Stimulated activated effector memory CD8-positive, alpha-beta T cell treated with anti-CD3 and anti-CD28 coated beads, Interleukin-12 subunit alpha, Interleukin-12 subunit beta, amount 100 ng/mL, for 72 hours (primary cell): ENCODE measurements at regions not wholly inside any gene's neighbourhood (a gene's known extent, or its start where the extent isn't known, plus 50 kb on each side); places are given as distances from the start of the nearest gene placed in this dataset.
"Not testable (repeated sequence)": the region's sequence is repeated elsewhere in the genome, so short reads cannot be mapped to it uniquely, and the experiment has no call there.

Source experiments
- ATAC-seq: fragments of 150-1000 bp; cut with Tn5 transposase; 2 replicates; pipeline ENCODE4 v1.10.0; 2021
- DNase-seq, 2 donors: peaks; one replicate each; pipeline ENCODE4 v3.0.0; 2021 to 2022; ENCODE audit warnings: low spot score in 2 of 2
- H3K27ac Mint-ChIP-seq: one replicate; pipeline ENCODE4 v1.8.0; 2022; ENCODE audit warnings: mild to moderate bottlenecking, mixed read lengths
- H3K36me3 Mint-ChIP-seq: one replicate; pipeline ENCODE4 v1.8.0; 2022; ENCODE audit warnings: mild to moderate bottlenecking, mixed read lengths
- H3K4me1 Mint-ChIP-seq: one replicate; pipeline ENCODE4 v1.8.0; 2022; ENCODE audit warnings: mixed read lengths
- H3K4me3 Mint-ChIP-seq: one replicate; pipeline ENCODE4 v1.8.0; 2022; ENCODE audit warnings: mild to moderate bottlenecking, mixed read lengths
- H3K9me3 Mint-ChIP-seq: one replicate; pipeline ENCODE4 v1.8.0; 2022; ENCODE audit warnings: mixed read lengths

DNA sequence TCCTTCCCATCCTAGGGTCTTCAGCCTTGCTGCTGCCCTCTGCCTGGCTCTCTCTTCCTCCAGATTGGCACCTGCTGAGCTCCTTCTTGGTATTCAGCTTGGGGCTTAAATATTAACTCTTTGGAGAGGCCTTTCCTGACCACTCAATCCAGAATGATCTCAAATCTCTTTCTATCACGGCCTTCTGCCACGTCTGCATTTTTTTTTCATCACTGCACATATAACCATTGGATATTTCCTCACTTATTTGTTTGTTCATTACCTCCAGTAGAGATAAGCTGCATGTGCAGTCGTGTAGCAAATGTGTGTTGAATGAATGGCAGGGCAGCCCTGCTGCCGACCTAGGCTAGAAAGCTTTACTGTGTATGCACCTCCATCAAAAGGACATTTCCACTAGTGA, 51.6 kb upstream of the MPP7 start:
- H3K36me3 Mint-ChIP-seq, result peaks cover 5% of the 10 kb centered on the region
- H3K4me3 Mint-ChIP-seq, result no peak overlapping the region
- peaks cover 7% of the 10 kb centered on the region for H3K4me1 Mint-ChIP-seq
- no peaks in the 10 kb centered on the region for H3K9me3 Mint-ChIP-seq
- DNase-seq (no peak), ATAC-seq (no peak)
- no peak overlapping the region for H3K27ac Mint-ChIP-seq

DNA sequence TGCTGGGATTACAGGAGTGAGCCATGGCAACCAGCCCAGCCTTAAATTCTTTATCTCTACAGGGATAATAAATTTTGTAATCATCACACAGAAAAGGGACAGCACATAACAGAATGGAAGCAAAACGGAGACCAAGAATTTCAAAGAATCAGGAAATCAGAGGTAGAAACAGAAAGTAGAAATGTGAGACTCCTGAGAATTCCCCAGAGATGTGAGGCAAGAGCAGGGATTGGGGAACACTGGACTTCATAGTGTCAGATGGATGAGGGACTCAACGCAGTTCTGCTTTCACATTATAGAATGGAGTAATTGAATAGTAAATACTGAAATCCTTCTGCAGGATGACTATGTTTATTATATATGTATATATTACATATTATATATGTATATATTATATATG, 52.5 kb upstream of the MPP7 start:
- no peak for ATAC-seq
- Mint-ChIP-seq H3K9me3 (no peaks in the 10 kb centered on the region), H3K4me3 (no peak overlapping the region)

DNA sequence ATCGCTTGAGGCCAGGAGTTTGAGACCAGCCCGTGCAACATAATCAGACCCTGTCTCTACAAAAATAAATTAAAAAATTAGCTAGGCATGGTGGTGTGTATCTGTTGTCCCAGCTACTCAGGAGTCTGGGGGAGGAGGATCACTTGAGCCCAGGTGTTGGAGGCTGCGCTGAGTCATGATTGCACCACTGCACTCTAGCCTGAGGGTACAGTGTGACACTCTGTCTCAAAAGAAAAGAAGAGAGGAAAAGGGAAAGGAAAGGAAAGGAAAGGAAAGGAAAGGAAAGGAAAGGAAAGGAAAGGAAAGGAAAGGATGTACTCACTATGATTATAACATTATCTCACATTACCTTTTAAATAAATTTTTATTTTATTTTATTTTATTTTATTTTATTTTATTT, 56.5 kb upstream of the MPP7 start:
- Mint-ChIP-seq H3K4me3 (no peak overlapping the region), H3K27ac (peak overlapping the region; percentile 36), H3K4me1 (peaks cover 7% of the 10 kb centered on the region)

More for the DNA sequence above, 52.5 kb upstream of the MPP7 start:
- Mint-ChIP-seq H3K4me1 (peaks cover 7% of the 10 kb centered on the region), H3K36me3 (peaks cover 5% of the 10 kb centered on the region), H3K27ac (no peak overlapping the region)
- DNase-seq, result no peak

DNA sequence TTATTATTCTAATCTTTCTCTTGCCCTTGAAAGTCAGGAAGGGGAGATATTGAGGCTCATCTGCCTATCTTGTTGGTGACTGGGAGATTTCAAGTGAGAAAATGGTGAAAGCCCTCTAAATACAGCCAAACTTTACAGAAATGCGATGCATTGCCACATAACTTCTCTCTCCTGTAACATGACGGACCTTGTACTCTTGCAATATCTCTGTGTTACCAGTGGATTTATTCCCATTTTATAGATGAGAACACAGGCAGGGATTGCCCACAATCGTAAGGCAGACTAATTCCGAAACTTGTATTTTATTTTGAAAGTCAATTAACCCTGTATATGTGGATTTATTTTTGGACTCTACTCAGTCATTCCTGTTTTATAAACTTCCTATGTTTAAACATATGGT, 57.3 kb upstream of the MPP7 start:
- H3K4me3 Mint-ChIP-seq, result no peak overlapping the region
- no peak overlapping the region for H3K27ac Mint-ChIP-seq
- ATAC-seq, result no peak
- peaks cover 5% of the 10 kb centered on the region for H3K36me3 Mint-ChIP-seq
- DNase-seq, result no peak
- no peaks in the 10 kb centered on the region for H3K9me3 Mint-ChIP-seq
- H3K4me1 Mint-ChIP-seq, result peaks cover 8% of the 10 kb centered on the region

More for the DNA sequence above, 56.5 kb upstream of the MPP7 start:
- ATAC-seq (no peak), DNase-seq (no peak)
- Mint-ChIP-seq H3K36me3 (peaks cover 5% of the 10 kb centered on the region), H3K9me3 (no peaks in the 10 kb centered on the region)

DNA sequence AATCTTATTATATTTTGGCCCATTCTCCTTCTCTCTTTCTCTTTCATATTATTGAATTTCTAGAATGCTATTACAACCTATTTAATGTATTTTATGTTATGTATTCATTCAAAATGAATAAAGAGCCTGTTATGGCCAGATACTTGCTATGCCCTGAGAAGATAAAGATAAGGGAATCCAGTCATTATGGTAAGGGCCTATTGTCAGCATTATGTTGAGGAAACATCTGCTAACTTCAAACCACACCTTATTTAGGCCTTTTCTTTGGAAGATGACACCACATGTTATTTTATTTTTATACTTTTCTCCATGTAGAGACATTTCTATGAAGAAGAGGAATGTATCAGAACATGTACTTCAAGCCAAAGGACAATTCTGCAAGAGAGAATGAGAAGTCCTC, 60.5 kb upstream of the MPP7 start:
- no peak for ATAC-seq
- no peak overlapping the region for H3K4me3 Mint-ChIP-seq
- H3K36me3 Mint-ChIP-seq, result peaks cover 10% of the 10 kb centered on the region
- DNase-seq, result no peak
- H3K4me1 Mint-ChIP-seq, result peaks cover 27% of the 10 kb centered on the region
- peak overlapping the region; percentile 52 for H3K27ac Mint-ChIP-seq
- H3K9me3 Mint-ChIP-seq, result no peaks in the 10 kb centered on the region

DNA sequence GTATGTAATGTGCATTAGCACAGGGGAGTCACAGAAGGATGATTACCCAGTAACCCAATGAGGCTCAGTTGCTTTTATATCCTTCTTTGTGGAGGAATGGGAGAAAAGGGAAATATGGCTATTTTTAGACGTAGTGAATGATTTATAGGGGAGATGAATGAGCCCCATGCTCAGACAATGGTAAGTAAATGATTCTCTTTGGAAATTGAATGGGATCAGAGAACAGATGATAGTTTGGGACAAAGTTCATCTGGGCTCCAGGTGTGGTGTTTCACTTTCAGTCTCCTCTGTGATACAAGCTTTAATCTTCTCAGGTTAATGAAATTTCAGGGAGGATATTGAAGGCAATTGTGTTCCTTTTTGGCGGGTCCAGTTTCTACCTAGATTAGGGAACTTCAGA, 63.0 kb upstream of the MPP7 start:
- Mint-ChIP-seq H3K36me3 (peaks cover 7% of the 10 kb centered on the region), H3K4me3 (no peak overlapping the region), H3K27ac (peak overlapping the region; percentile 9), H3K9me3 (no peaks in the 10 kb centered on the region), H3K4me1 (peaks cover 24% of the 10 kb centered on the region)
- DNase-seq (no peak), ATAC-seq (no peak)

DNA sequence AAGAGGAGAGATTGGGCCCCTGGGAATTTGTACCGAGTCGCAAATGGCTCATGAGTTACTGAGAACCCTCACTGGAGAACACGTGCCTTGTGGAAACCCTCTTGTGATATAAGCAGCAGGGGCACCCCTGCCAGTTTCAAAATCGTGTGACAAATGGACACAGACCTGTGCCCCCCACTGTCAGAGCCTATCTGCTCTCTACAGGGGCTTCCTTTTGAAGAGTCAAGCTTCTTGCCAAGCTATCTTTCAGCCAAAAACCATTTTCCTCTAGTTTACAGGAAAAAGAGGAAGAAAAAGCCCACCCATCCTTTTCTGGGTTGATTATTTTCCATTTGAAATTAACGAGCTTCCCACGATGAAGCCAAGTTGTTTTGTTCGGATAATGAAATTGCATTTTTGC, 64.1 kb upstream of the MPP7 start:
- Mint-ChIP-seq H3K9me3 (no peaks in the 10 kb centered on the region), H3K4me1 (peaks cover 24% of the 10 kb centered on the region), H3K27ac (no peak overlapping the region), H3K4me3 (no peak overlapping the region), H3K36me3 (peaks cover 7% of the 10 kb centered on the region)
- DNase-seq, result no peak
- no peak for ATAC-seq

DNA sequence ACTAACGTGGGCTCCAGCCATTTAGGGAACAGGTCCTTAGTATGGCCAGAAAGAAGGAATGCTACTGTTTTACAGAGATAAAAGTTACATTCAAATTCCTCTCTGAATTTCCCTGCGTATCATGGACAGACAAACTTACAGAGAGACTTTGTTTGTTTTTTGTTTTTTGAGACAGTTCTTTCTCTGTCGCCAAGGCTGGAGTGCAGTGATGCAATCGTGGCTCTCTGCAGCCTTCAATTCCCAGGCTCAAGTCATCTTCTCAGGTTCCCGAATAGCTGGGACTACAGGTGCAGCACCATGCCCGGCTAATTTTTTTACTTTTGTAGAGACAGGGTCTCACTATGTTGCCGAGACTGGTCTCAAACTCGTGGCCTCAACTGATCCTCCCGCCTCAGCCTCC, 64.5 kb upstream of the MPP7 start:
- no peaks in the 10 kb centered on the region for H3K9me3 Mint-ChIP-seq
- DNase-seq, result no peak
- peak overlapping the region; percentile 30 for H3K4me3 Mint-ChIP-seq
- peak overlapping the region; percentile 18 for H3K27ac Mint-ChIP-seq
- H3K36me3 Mint-ChIP-seq, result peaks cover 7% of the 10 kb centered on the region
- peaks cover 24% of the 10 kb centered on the region for H3K4me1 Mint-ChIP-seq
- ATAC-seq, result no peak

DNA sequence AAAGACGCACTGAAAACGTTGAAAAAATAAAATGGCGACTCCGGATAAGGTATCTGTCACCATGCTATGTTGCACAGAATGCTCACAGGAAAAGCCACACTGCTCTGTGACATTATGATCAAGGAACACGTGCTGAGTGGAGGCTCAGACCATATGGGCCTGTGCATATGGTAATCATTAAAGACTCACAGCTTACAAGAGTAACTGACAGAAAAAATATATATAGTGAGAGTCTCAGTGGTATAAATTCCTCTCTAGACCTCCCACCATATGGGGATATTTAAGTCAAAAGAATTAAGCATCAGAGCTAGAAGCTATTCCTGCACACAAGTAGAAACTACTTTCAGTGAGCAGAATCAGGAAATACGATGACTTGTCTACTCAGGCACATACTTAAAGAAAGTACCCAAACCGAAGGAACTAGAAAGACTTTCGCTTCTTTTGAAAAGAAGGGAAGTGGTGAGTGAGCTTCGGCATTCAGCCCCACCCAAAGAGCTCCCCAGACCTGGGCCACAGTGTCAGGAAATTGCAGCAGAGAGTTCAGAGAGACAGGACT, 65.1 kb upstream of the MPP7 start:
- no peaks in the 10 kb centered on the region for H3K9me3 Mint-ChIP-seq
- ATAC-seq (peak; percentile 95), DNase-seq (peak; percentile 10 to 57)
- peak overlapping the region; percentile 18 for H3K27ac Mint-ChIP-seq
- peak overlapping the region; percentile 30 for H3K4me3 Mint-ChIP-seq
- H3K36me3 Mint-ChIP-seq, result peaks cover 7% of the 10 kb centered on the region
- peaks cover 24% of the 10 kb centered on the region for H3K4me1 Mint-ChIP-seq

DNA sequence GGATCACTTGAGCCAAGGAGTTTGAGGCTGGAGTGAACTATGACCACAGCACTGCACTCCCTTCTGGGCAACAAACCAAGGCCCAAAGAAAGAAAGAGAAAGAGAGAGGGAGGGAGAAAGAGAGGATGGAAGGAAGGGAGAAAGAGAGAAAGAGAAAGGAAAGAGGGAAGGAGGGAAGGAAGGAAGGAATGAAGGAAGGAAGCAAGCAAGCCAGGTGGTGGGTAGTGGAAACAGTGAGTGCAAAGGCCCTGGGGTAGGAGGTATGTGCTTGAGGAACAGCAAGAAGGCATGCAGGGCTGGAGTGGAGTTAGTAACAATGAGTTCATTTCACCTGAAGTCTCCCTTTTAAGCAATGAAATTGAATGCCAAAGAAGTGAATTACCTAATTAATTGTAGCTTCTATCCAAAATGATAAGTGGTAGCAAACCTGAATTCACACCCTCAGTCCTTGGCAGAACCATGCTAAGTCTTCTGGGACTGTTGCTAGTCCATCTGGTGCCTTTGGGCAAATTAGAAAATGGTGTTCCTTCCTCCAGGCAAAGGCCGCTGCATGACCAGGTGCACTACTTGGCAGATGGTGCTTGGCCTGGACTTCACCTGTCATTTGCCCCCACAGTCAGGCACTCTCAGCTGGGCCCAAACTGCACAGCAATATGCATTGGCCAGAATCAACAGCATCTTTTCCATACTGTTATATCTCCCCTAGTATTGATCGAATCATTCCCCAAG, 67.4 kb upstream of the MPP7 start:
- H3K4me3 Mint-ChIP-seq, result no peak overlapping the region
- H3K4me1 Mint-ChIP-seq, result peaks cover 22% of the 10 kb centered on the region
- H3K27ac Mint-ChIP-seq, result no peak overlapping the region
- DNase-seq (no peak), ATAC-seq (no peak)
- H3K9me3 Mint-ChIP-seq, result no peaks in the 10 kb centered on the region
- peaks cover 7% of the 10 kb centered on the region for H3K36me3 Mint-ChIP-seq

DNA sequence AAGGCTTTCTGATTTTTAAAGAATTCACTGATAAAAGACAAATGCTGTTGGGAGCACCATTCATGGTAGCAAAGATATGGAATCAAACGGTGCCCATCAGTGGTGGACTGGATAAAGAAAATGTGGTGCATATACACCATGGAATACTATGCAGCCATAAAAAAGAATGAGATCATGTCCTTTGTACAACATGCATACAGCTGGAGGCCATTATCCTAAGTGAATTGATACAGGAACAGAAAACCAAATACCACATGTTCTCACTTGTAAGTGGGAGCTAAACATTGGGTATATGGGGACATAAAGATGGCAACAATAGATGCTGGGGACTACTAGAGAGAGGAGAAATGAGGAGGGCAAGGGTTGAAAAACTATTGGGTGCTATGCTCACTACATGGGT, 68.8 kb upstream of the MPP7 start:
- not testable (repeated sequence) for H3K36me3 Mint-ChIP-seq, H3K27ac Mint-ChIP-seq, DNase-seq, H3K4me3 Mint-ChIP-seq, ATAC-seq, H3K9me3 Mint-ChIP-seq
- H3K4me1 Mint-ChIP-seq, result peaks cover 10% of the 10 kb centered on the region

DNA sequence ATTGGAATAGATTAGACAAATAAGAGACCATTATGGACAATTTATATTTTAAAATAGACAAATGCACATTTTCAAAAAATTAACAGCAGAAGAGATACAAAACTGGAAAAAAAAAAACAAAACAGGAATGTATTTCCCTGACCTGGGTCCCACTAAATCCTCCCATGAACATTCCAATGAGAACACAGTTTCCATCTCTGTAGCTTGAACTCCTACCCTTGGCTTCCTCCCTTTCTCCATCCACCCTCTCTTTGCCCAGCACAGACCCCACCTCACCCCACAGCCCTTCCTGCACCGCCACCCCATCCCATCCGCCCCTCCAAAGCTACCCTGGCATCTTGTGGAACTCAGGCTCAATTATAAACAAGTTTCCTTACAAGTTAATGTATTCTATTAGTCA, 71.2 kb upstream of the MPP7 start:
- DNase-seq (no peak), ATAC-seq (no peak)
- Mint-ChIP-seq H3K36me3 (no peaks in the 10 kb centered on the region), H3K4me3 (no peak overlapping the region), H3K27ac (no peak overlapping the region), H3K4me1 (no peaks in the 10 kb centered on the region), H3K9me3 (no peaks in the 10 kb centered on the region)

DNA sequence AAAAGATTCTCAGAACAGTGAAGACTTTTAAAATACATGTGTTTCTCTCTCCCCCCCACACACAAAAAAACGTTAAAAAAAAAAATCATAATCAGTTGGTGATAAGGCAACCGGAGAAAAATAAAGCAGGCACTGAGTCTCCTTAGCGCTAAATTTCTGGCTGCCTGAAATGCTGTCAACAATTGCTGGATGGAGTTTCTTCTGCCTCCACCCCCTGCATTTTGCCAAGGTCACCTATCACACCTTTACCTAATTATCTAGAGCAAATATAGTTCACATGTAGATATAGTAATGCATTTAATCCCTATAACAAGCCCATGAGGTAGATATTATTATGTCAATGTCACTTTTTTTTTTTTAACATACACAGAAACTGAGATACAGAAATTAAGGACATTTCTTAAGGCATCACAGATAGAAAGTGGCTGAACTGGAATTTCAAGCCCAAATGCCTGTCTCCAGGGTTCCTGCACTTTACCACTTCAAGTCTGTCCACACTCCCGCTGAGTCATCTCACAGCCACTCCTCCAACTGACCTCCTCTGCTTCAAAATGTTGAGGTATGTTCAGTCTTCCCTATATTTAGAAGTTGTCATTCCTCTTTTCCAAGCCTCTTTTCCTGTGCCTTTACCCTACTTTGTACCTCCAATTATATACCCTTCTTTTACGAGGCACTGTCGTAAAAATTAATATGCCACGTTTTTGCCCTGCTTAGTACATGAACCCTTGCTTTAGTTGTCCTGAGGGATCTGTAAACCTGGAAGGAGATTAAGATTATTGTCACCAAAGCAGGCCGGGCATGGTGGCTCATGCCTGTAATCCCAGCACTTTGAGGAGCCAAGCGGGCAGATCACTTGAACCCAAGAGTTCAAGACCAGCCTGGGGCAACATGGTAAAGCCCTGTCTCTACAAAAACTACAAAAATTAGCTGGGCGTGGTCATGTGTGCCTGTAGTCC, 72.8 kb upstream of the MPP7 start:
- H3K4me1 Mint-ChIP-seq, result peaks cover 4% of the 10 kb centered on the region
- H3K36me3 Mint-ChIP-seq, result no peaks in the 10 kb centered on the region
- H3K27ac Mint-ChIP-seq, result no peak overlapping the region
- no peaks in the 10 kb centered on the region for H3K9me3 Mint-ChIP-seq
- DNase-seq, result no peak
- ATAC-seq, result no peak
- no peak overlapping the region for H3K4me3 Mint-ChIP-seq

DNA sequence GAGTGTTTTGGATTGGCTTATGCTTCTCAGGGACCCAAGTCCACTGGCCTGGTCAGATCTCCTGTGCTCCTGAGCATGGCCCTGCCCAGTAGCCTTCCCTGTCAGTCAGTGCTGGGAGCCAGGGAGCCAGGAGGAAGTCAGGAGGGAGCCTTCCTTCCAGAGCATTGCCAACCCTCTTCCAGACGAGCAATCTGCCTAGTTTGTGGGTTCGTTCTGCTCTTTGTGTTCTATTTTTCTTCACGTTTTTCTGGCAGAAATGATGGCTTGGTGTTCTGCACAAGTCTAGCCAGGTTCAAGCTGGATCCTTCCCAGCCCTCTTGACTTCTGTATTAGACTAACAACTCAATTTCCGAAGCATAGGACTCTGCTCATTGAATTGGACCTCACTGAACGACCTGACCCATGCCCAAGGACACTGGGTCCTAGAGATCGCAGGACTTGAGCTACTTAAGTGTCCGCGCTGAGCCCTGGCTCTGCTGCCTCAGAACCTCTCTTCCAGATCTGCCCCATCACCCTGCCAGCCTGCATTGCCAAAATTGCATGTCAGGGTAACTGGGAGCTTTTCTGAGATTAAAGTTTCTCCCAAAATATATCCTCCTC, 76.2 kb upstream of the MPP7 start:
- Mint-ChIP-seq H3K4me1 (peaks cover 10% of the 10 kb centered on the region), H3K36me3 (no peaks in the 10 kb centered on the region), H3K4me3 (no peak overlapping the region), H3K27ac (no peak overlapping the region), H3K9me3 (no peaks in the 10 kb centered on the region)
- DNase-seq (no peak), ATAC-seq (no peak)

DNA sequence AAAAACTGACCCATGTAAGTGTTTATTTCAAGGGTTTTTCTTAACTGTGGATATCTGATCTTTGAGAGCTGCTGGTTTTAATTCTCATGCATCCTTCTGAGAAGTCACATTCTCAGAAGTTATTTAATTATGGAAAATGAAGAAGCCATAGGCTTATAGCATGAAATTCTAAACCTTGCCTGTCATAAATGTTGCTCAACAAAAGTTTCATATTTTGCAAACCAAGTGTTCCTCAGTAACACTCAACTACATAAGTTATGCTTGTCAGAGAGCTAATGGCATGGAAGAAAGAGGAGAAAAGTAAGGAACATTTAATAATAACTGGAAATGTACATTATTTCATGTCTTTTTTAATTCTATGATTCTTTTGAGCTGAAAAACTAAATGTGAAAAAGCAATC, 78.6 kb upstream of the MPP7 start:
- H3K36me3 Mint-ChIP-seq, result no peaks in the 10 kb centered on the region
- no peaks in the 10 kb centered on the region for H3K9me3 Mint-ChIP-seq
- no peak for ATAC-seq
- no peak overlapping the region for H3K4me3 Mint-ChIP-seq
- H3K27ac Mint-ChIP-seq, result no peak overlapping the region
- peaks cover 10% of the 10 kb centered on the region for H3K4me1 Mint-ChIP-seq
- DNase-seq, result no peak
